ENCODE measurements at regions not wholly inside any gene's neighbourhood (a gene's known extent, or its start where the extent isn't known, plus 50 kb on each side); places are given as distances from the start of the nearest gene placed in this dataset.
"Not testable (repeated sequence)": the region's sequence is repeated elsewhere in the genome, so short reads cannot be mapped to it uniquely, and the experiment has no call there.

- Histone ChIP-seq H2AFZ (ENCODE audit: low read length) (no peak overlapping the region), H4K20me1 (ENCODE audit: control insufficient read depth, extremely low read depth, insufficient read depth, low read length) (no peaks in the 10 kb centered on the region), H3K27me3 (ENCODE audit: control insufficient read depth, insufficient read depth, low read length) (no peaks in the 10 kb centered on the region), H3K9me3 (ENCODE audit: control insufficient read depth, insufficient read depth, low read depth, low read length) (no peaks in the 10 kb centered on the region), H3K4me2 (ENCODE audit: extremely low read depth, insufficient read depth, low read length) (no peak overlapping the region), H3K36me3 (ENCODE audit: control insufficient read depth, insufficient read depth, low read length) (no peaks in the 10 kb centered on the region), H3K9ac (ENCODE audit: insufficient read depth, low read length) (no peak overlapping the region), H3K27ac (ENCODE audit: insufficient read depth, low read length) (no peak overlapping the region), H3K4me1 (ENCODE audit: control insufficient read depth, extremely low read depth, insufficient read depth, low read length) (no peaks in the 10 kb centered on the region), H3K4me3 (replicated peaks in 1 of 4; ENCODE audit: control extremely low read depth in 1 of 4, insufficient read depth in 1 of 4, low read depth in 3 of 4, low read length in 4 of 4) (no peak overlapping the region), H3K79me2 (ENCODE audit: control insufficient read depth, insufficient read depth, low read length) (no peaks in the 10 kb centered on the region)
- TF ChIP-seq, protein P1, sequence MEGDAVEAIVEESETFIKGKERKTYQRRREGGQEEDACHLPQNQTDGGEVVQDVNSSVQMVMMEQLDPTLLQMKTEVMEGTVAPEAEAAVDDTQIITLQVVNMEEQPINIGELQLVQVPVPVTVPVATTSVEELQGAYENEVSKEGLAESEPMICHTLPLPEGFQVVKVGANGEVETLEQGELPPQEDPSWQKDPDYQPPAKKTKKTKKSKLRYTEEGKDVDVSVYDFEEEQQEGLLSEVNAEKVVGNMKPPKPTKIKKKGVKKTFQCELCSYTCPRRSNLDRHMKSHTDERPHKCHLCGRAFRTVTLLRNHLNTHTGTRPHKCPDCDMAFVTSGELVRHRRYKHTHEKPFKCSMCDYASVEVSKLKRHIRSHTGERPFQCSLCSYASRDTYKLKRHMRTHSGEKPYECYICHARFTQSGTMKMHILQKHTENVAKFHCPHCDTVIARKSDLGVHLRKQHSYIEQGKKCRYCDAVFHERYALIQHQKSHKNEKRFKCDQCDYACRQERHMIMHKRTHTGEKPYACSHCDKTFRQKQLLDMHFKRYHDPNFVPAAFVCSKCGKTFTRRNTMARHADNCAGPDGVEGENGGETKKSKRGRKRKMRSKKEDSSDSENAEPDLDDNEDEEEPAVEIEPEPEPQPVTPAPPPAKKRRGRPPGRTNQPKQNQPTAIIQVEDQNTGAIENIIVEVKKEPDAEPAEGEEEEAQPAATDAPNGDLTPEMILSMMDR (conservative IDR thresholded peaks at IDR 0.05 in 1 of 2, IDR thresholded peaks at IDR 0.05 in 1 of 2; ENCODE audit: low read depth in 1 of 2, low read length in 2 of 2): peak; percentile 57 to 64
- no peak for TF ChIP-seq EZH2 (IDR thresholded peaks at IDR 0.05; ENCODE audit: low read length, missing control alignments)
- peak; percentile 30 to 65 for DNase-seq (ENCODE audit: low read depth in 2 of 2)
Observed at GRCh38 chr7:29748286-29749099, 57.8 kb upstream of the WIPF3 start.

DNA sequence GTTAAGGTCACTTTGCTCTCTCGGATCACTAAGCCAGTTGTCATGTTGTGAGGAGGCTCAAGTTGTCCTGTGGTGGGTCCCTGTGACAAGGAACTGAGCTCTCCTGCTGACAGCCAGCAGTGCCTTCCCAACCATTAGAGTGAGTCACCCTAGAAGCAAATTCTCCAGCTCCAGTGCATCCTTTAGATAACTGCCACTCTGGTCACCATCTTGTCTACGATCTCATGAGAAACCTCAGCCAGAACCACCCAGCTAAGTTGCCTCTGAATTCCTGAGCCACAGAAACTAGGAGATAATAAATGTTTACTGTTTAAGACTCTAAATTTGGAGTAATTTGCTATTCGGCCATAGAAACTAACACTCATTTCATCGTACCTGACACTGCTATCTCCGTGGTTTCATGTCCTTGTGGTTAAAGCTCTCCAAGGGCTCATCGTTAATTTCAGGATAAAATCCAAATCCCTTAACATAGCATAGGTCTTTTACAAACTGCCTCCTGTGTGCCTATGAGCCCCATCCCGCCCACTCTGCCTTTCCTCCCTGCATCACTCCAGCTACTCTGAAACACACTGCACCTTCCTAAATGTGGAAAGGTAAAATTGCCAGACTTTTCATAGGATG, 56.5 kb upstream of the WIPF3 start:
- no peaks in the 10 kb centered on the region for H3K9me3 ChIP-seq (ENCODE audit: control insufficient read depth, insufficient read depth, low read depth, low read length)
- TF ChIP-seq, protein P1 (conservative IDR thresholded peaks at IDR 0.05 in 1 of 2, IDR thresholded peaks at IDR 0.05 in 1 of 2; ENCODE audit: low read depth in 1 of 2, low read length in 2 of 2): no peak
- TF ChIP-seq EZH2 (IDR thresholded peaks at IDR 0.05; ENCODE audit: low read length, missing control alignments): no peak
- no peaks in the 10 kb centered on the region for H3K27me3 ChIP-seq (ENCODE audit: control insufficient read depth, insufficient read depth, low read length)

DNA sequence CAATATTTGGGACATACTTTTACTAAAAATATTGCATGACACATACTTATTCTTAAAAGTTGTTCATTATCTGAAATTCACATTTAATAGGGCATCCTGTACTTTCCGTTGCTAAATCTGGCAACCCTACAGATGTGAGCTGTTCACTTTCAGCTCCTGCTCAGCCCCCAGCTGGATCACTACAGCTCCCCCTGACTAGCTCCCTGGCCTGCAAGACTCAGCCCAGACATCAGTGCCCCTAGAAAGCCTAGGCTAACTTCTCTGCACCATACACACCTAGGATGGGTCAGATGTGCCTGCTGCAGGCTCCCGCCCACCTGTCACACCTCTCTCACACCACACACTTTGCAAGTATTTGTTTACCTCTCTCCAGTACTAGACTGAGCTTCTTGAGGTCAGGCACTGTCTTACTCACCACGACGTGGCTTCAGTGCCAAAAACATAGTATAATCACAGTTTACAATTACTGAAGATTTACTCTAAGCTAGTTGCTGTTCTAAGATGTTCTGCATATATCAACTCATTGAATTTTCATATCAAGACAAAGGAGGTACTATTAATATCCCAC, 55.9 kb upstream of the WIPF3 start:
- not testable (repeated sequence) for H3K9ac ChIP-seq (ENCODE audit: insufficient read depth, low read length); H3K27me3 ChIP-seq (ENCODE audit: control insufficient read depth, insufficient read depth, low read length); H3K4me3 ChIP-seq (replicated peaks in 1 of 4; ENCODE audit: control extremely low read depth in 1 of 4, insufficient read depth in 1 of 4, low read depth in 3 of 4, low read length in 4 of 4); H4K20me1 ChIP-seq (ENCODE audit: control insufficient read depth, extremely low read depth, insufficient read depth, low read length); H3K4me2 ChIP-seq (ENCODE audit: extremely low read depth, insufficient read depth, low read length); H3K79me2 ChIP-seq (ENCODE audit: control insufficient read depth, insufficient read depth, low read length); H2AFZ ChIP-seq (ENCODE audit: low read length); H3K9me3 ChIP-seq (ENCODE audit: control insufficient read depth, insufficient read depth, low read depth, low read length); H3K4me1 ChIP-seq (ENCODE audit: control insufficient read depth, extremely low read depth, insufficient read depth, low read length); H3K36me3 ChIP-seq (ENCODE audit: control insufficient read depth, insufficient read depth, low read length); H3K27ac ChIP-seq (ENCODE audit: insufficient read depth, low read length)
- DNase-seq (ENCODE audit: low read depth in 2 of 2): peak in 1 of 2 donors; percentile 12

More for the DNA sequence above, 56.5 kb upstream of the WIPF3 start:
- H3K4me1 ChIP-seq (ENCODE audit: control insufficient read depth, extremely low read depth, insufficient read depth, low read length): no peaks in the 10 kb centered on the region
- H2AFZ ChIP-seq (ENCODE audit: low read length): no peak overlapping the region
- DNase-seq (ENCODE audit: low read depth in 2 of 2): no peak
- H3K79me2 ChIP-seq (ENCODE audit: control insufficient read depth, insufficient read depth, low read length): no peaks in the 10 kb centered on the region
- H3K4me2 ChIP-seq (ENCODE audit: extremely low read depth, insufficient read depth, low read length): no peak overlapping the region
- H3K27ac ChIP-seq (ENCODE audit: insufficient read depth, low read length): no peak overlapping the region
- no peak overlapping the region for H3K4me3 ChIP-seq (replicated peaks in 1 of 4; ENCODE audit: control extremely low read depth in 1 of 4, insufficient read depth in 1 of 4, low read depth in 3 of 4, low read length in 4 of 4)
- H3K36me3 ChIP-seq (ENCODE audit: control insufficient read depth, insufficient read depth, low read length): no peaks in the 10 kb centered on the region
- H3K9ac ChIP-seq (ENCODE audit: insufficient read depth, low read length): no peak overlapping the region
- H4K20me1 ChIP-seq (ENCODE audit: control insufficient read depth, extremely low read depth, insufficient read depth, low read length): no peaks in the 10 kb centered on the region

GRCh38 chr7:29751012-29751411, 55.3 kb upstream of the WIPF3 start:
- H3K4me3 ChIP-seq (replicated peaks in 1 of 4; ENCODE audit: control extremely low read depth in 1 of 4, insufficient read depth in 1 of 4, low read depth in 3 of 4, low read length in 4 of 4); H3K9me3 ChIP-seq (ENCODE audit: control insufficient read depth, insufficient read depth, low read depth, low read length); H3K27ac ChIP-seq (ENCODE audit: insufficient read depth, low read length); H2AFZ ChIP-seq (ENCODE audit: low read length); H3K36me3 ChIP-seq (ENCODE audit: control insufficient read depth, insufficient read depth, low read length); H3K4me1 ChIP-seq (ENCODE audit: control insufficient read depth, extremely low read depth, insufficient read depth, low read length); H3K4me2 ChIP-seq (ENCODE audit: extremely low read depth, insufficient read depth, low read length); H3K9ac ChIP-seq (ENCODE audit: insufficient read depth, low read length); H3K27me3 ChIP-seq (ENCODE audit: control insufficient read depth, insufficient read depth, low read length); H4K20me1 ChIP-seq (ENCODE audit: control insufficient read depth, extremely low read depth, insufficient read depth, low read length); DNase-seq (ENCODE audit: low read depth in 2 of 2); H3K79me2 ChIP-seq (ENCODE audit: control insufficient read depth, insufficient read depth, low read length): not testable (repeated sequence)
